ENCODE measurements at regions not wholly inside any gene's neighbourhood (a gene's known extent, or its start where the extent isn't known, plus 50 kb on each side); places are given as distances from the start of the nearest gene placed in this dataset.
"Not testable (repeated sequence)": the region's sequence is repeated elsewhere in the genome, so short reads cannot be mapped to it uniquely, and the experiment has no call there.

GRCh38 chr1:196056966-196057365 lies 551.3 kb downstream of the KCNT2 start:
- TF ChIP-seq EP300 (IDR thresholded peaks at IDR 0.05), result no peak
- TF ChIP-seq POLR2A (IDR thresholded peaks at IDR 0.05), result no peak
- TF ChIP-seq, protein P1, sequence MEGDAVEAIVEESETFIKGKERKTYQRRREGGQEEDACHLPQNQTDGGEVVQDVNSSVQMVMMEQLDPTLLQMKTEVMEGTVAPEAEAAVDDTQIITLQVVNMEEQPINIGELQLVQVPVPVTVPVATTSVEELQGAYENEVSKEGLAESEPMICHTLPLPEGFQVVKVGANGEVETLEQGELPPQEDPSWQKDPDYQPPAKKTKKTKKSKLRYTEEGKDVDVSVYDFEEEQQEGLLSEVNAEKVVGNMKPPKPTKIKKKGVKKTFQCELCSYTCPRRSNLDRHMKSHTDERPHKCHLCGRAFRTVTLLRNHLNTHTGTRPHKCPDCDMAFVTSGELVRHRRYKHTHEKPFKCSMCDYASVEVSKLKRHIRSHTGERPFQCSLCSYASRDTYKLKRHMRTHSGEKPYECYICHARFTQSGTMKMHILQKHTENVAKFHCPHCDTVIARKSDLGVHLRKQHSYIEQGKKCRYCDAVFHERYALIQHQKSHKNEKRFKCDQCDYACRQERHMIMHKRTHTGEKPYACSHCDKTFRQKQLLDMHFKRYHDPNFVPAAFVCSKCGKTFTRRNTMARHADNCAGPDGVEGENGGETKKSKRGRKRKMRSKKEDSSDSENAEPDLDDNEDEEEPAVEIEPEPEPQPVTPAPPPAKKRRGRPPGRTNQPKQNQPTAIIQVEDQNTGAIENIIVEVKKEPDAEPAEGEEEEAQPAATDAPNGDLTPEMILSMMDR (IDR thresholded peaks at IDR 0.05), result no peak
- TF ChIP-seq POLR2AphosphoS5 (IDR thresholded peaks at IDR 0.05), result no peak
- Histone ChIP-seq H3K27ac (no peak overlapping the region), H3K4me1 (no peaks in the 10 kb centered on the region), H3K9me3 (no peaks in the 10 kb centered on the region), H3K27me3 (no peaks in the 10 kb centered on the region), H3K36me3 (no peaks in the 10 kb centered on the region), H3K4me3 (no peak overlapping the region)
- WGBS, result 63% methylated on average over 4 of the region's 4 CpGs
- DNase-seq (ENCODE audit: low spot score in 2 of 2), result no peak

DNA sequence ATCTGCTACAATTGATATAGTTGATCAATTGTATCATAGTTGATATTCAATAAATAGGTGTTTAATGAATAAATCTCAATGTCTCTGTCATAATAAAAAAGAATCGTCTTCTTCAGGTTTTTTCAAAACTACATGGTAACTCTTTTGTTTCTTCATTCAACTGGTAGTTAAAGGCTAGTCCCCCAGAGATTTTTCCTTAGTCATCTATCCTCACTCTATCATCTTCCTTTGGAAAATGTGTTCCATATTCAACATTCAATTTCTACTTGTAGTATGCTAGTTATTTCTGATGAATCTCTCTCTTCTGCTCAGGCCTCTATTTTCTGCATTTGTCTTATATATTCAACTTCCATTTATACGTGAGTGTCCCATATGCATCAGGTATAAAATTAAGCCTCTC lies 558.8 kb downstream of the KCNT2 start:
- DNase-seq (ENCODE audit: low spot score in 2 of 2), result no peak
- Histone ChIP-seq H3K4me3 (no peak overlapping the region), H3K27ac (no peak overlapping the region), H3K36me3 (no peaks in the 10 kb centered on the region), H3K27me3 (no peaks in the 10 kb centered on the region), H3K4me1 (no peaks in the 10 kb centered on the region), H3K9me3 (no peaks in the 10 kb centered on the region)
- TF ChIP-seq POLR2AphosphoS5 (IDR thresholded peaks at IDR 0.05), result no peak
- no peak for TF ChIP-seq EP300 (IDR thresholded peaks at IDR 0.05)
- TF ChIP-seq, protein P1 (IDR thresholded peaks at IDR 0.05), result no peak
- no peak for TF ChIP-seq POLR2A (IDR thresholded peaks at IDR 0.05)
- WGBS, result 96% methylated on average over 2 of the region's 2 CpGs

GRCh38 chr1:196043268-196043667 lies 565.0 kb downstream of the KCNT2 start:
- Histone ChIP-seq H3K27ac (no peak overlapping the region), H3K4me1 (no peaks in the 10 kb centered on the region), H3K27me3 (no peaks in the 10 kb centered on the region), H3K36me3 (no peaks in the 10 kb centered on the region), H3K9me3 (peaks cover 10% of the 10 kb centered on the region), H3K4me3 (no peak overlapping the region)
- TF ChIP-seq, protein P1 (IDR thresholded peaks at IDR 0.05), result no peak
- no peak for TF ChIP-seq POLR2AphosphoS5 (IDR thresholded peaks at IDR 0.05)
- WGBS, result 57% methylated on average over 2 of the region's 2 CpGs
- no peak for DNase-seq (ENCODE audit: low spot score in 2 of 2)

DNA sequence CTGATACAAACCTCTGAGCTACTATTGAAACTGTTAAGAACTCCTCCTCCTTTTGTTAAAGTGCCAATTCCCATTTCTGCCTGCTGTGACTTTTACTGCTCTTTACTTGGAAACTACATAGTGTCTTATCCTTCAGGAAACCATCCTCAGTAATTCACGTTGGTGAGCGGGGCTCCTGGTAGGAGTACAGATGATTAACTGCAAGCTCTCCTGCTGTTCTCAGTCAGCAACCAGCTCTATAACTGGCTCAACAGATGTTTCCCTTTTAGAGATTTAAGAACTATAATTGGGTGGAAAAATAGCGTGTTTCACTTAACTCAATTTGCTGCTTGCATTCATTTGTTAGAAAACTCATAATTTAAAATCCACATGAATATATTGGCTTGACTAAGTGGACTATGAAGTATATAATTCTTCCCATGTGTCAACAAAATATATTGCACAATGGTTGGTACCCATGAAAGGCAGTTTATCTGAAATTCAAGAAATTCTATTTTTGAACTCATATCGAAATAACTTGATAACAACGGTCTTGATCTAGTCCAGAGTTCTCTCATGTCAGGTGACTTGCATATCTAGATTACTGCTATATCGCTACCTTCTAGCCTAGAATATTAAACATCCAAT lies 574.0 kb downstream of the KCNT2 start:
- Histone ChIP-seq H3K36me3 (no peaks in the 10 kb centered on the region), H3K4me3 (no peak overlapping the region), H3K27me3 (no peaks in the 10 kb centered on the region), H3K27ac (no peak overlapping the region), H3K9me3 (no peaks in the 10 kb centered on the region), H3K4me1 (no peaks in the 10 kb centered on the region)
- 40% methylated on average over 6 of the region's 6 CpGs for WGBS
- DNase-seq (ENCODE audit: low spot score in 2 of 2), result no peak
- TF ChIP-seq, protein P1 (IDR thresholded peaks at IDR 0.05), result no peak

DNA sequence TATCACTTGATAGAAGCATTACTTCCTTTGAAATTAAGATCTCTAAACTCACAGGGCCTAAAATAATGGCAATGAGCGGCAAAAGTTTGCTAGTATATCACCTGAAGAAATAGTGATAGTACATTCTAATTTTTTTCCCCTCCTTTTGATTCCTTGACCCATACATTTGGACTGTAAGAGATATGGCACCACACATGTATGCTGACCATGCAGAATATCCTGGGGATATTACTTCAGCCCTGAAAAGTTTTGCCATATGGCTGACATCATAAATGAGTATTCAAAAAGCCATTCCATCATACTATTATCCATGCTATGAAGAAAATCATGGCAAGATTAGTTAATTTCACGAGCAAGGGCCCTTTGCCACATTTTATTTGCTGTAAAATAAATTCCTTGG lies 576.9 kb downstream of the KCNT2 start:
- H3K4me1 ChIP-seq; DNase-seq (ENCODE audit: low spot score in 2 of 2); H3K4me3 ChIP-seq; H3K27me3 ChIP-seq; H3K9me3 ChIP-seq; H3K36me3 ChIP-seq; H3K27ac ChIP-seq: not testable (repeated sequence)
- WGBS, result 92% methylated on average over 2 of the region's 2 CpGs

GRCh38 chr1:196030455-196030854 lies 577.8 kb downstream of the KCNT2 start:
- TF ChIP-seq, protein P1 (IDR thresholded peaks at IDR 0.05), result no peak
- no peak for TF ChIP-seq POLR2AphosphoS5 (IDR thresholded peaks at IDR 0.05)
- TF ChIP-seq EP300 (IDR thresholded peaks at IDR 0.05), result no peak
- no peak for TF ChIP-seq POLR2A (IDR thresholded peaks at IDR 0.05)
- no peaks in the 10 kb centered on the region for H3K36me3 ChIP-seq
- H3K9me3 ChIP-seq, result no peaks in the 10 kb centered on the region
- WGBS, result 95% methylated on average over 1 of the region's 1 CpG
- no peak overlapping the region for H3K4me3 ChIP-seq
- H3K27ac ChIP-seq, result no peak overlapping the region
- no peaks in the 10 kb centered on the region for H3K27me3 ChIP-seq
- no peak for DNase-seq (ENCODE audit: low spot score in 2 of 2)
- H3K4me1 ChIP-seq, result no peaks in the 10 kb centered on the region
